ENCODE measurements at regions not wholly inside any gene's neighbourhood (a gene's known extent, or its start where the extent isn't known, plus 50 kb on each side); places are given as distances from the start of the nearest gene placed in this dataset.
"Not testable (repeated sequence)": the region's sequence is repeated elsewhere in the genome, so short reads cannot be mapped to it uniquely, and the experiment has no call there.

- no peak overlapping the region for H4K5ac ChIP-seq (ENCODE audit: low read depth, low read length)
- no peak overlapping the region for H4K8ac ChIP-seq (ENCODE audit: low read depth in 2 of 2, low read length in 2 of 2)
- H2AK5ac ChIP-seq (ENCODE audit: low read depth, low read length) = no peak overlapping the region
- in situ Hi-C loops (cut with MboI; ENCODE audit: low sequenced_read_pairs) (no loop called here), intact Hi-C loops (cut with micrococcal nuclease) (no loop called here), dilution Hi-C loops (cut with HindIII; ENCODE audit: low sequenced_read_pairs, unreplicated experiment) (no loop called here)
- H3K4me2 ChIP-seq (ENCODE audit: low read depth, low read length) = no peak overlapping the region
- H2BK20ac ChIP-seq (ENCODE audit: low read depth, low read length) = no peak overlapping the region
- H3K9me1 ChIP-seq (ENCODE audit: insufficient read depth, low read length) = peaks cover 7% of the 10 kb centered on the region
- ChIA-PET CTCF (interaction anchor here (1.0 kb wide), 1 partner anchor 9 kb away, joined by 3 read pairs; no protein-coding TSS in a partner anchor), POLR2A (ENCODE audit: unreplicated experiment) (no interaction called here)
- H3K18ac ChIP-seq (ENCODE audit: low read depth, low read length) = no peak overlapping the region
- H3K79me1 ChIP-seq (ENCODE audit: low read depth in 1 of 2, low read length in 2 of 2) = no peaks in the 10 kb centered on the region
- no peak overlapping the region for H2BK5ac ChIP-seq (ENCODE audit: low read depth, low read length, poor library complexity, severe bottlenecking)
- H3K36me3 ChIP-seq (ENCODE audit: control insufficient read depth, insufficient read depth, low read length) = no peaks in the 10 kb centered on the region
- H3K9me3 ChIP-seq (ENCODE audit: control insufficient read depth, insufficient read depth, low read length) = no peaks in the 10 kb centered on the region
- H3K4ac ChIP-seq (ENCODE audit: low read depth, low read length) = no peak overlapping the region
- H3K9ac ChIP-seq (ENCODE audit: low read depth, low read length) = no peak overlapping the region
- H4K91ac ChIP-seq (ENCODE audit: insufficient read depth, low read depth, low read length) = no peak overlapping the region
- no peak for ATAC-seq (ENCODE audit: low read depth)
- H3K27me3 ChIP-seq (ENCODE audit: control insufficient read depth, insufficient read depth, low read length) = no peaks in the 10 kb centered on the region
- TF ChIP-seq RFX5 (IDR thresholded peaks at IDR 0.05; ENCODE audit: low read depth, low read length) (no peak), MAFK (IDR thresholded peaks at IDR 0.05; ENCODE audit: low read depth, low read length) (peak; percentile 96), MAZ (IDR thresholded peaks at IDR 0.05; ENCODE audit: borderline replicate concordance, low read depth, low read length) (no peak)
- H2BK120ac ChIP-seq (ENCODE audit: low read depth, low read length) = no peak overlapping the region
- H3K4me3 ChIP-seq (ENCODE audit: insufficient read depth, low read depth, low read length) = no peak overlapping the region
- H3K4me1 ChIP-seq (ENCODE audit: control insufficient read depth, insufficient read depth, low read length) = peaks cover 4% of the 10 kb centered on the region
- no peak overlapping the region for H2AK9ac ChIP-seq (replicated peaks; ENCODE audit: low read depth, low read length, poor library complexity)
- H3K56ac ChIP-seq (ENCODE audit: extremely low read depth, insufficient read depth, low read length) = no peak overlapping the region
- no peak overlapping the region for H3K14ac ChIP-seq (replicated peaks; ENCODE audit: low read depth, low read length)
- H2BK15ac ChIP-seq (ENCODE audit: low read depth, low read length) = no peak overlapping the region
- no CpG with 5 or more reads among the region's 4 CpGs for WGBS, 2 experiments (ENCODE audit: extremely low coverage in 2 of 2, insufficient read length in 1 of 2)
- BruUV-seq (replicated peaks) = no TSS peak
- DNase-seq = no peak
- H2AFZ ChIP-seq (replicated peaks; ENCODE audit: low read length, poor library complexity) = no peak overlapping the region
- no peak overlapping the region for H3K27ac ChIP-seq (ENCODE audit: insufficient read depth, low read length)
- H4K20me1 ChIP-seq (ENCODE audit: insufficient read depth, low read length) = no peaks in the 10 kb centered on the region
- no peak overlapping the region for H3K23ac ChIP-seq (ENCODE audit: low read depth, low read length)
These were observed 75.2 kb upstream of the MAX start for GRCh38 chr14:65177551-65177950.

DNA sequence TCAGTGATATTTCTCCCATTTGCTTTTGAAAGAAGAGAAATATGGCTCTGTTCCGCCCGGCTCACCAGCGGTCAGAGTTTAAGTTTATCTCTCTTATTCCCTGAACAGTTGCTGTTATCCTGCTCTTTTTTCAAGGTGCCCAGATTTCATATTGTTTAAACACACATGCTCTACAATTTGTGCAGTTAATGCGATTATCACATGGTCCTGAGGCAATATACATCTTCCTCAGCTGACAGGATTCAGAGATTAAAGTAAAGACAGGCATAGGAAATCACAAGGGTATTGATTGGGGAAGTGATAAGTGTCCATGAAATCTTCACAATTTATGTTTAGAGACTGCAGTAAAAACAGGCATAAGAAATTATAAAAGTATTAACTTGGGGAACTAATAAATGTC lies 76.9 kb upstream of the MAX start:
- H2BK120ac ChIP-seq (ENCODE audit: low read depth, low read length); H3K27me3 ChIP-seq (ENCODE audit: control insufficient read depth, insufficient read depth, low read length); H3K56ac ChIP-seq (ENCODE audit: extremely low read depth, insufficient read depth, low read length); H3K9me3 ChIP-seq (ENCODE audit: control insufficient read depth, insufficient read depth, low read length); DNase-seq; H3K9ac ChIP-seq (ENCODE audit: low read depth, low read length); H3K9me1 ChIP-seq (ENCODE audit: insufficient read depth, low read length); H3K4me1 ChIP-seq (ENCODE audit: control insufficient read depth, insufficient read depth, low read length); H2BK5ac ChIP-seq (ENCODE audit: low read depth, low read length, poor library complexity, severe bottlenecking); H3K4me2 ChIP-seq (ENCODE audit: low read depth, low read length); H2BK20ac ChIP-seq (ENCODE audit: low read depth, low read length); in situ Hi-C loops (cut with MboI; ENCODE audit: low sequenced_read_pairs); H3K14ac ChIP-seq (replicated peaks; ENCODE audit: low read depth, low read length); H4K8ac ChIP-seq (ENCODE audit: low read depth in 2 of 2, low read length in 2 of 2); H3K4me3 ChIP-seq (ENCODE audit: insufficient read depth, low read depth, low read length); H3K27ac ChIP-seq (ENCODE audit: insufficient read depth, low read length); CTCF ChIA-PET; H4K20me1 ChIP-seq (ENCODE audit: insufficient read depth, low read length); H2AFZ ChIP-seq (replicated peaks; ENCODE audit: low read length, poor library complexity); dilution Hi-C loops (cut with HindIII; ENCODE audit: low sequenced_read_pairs, unreplicated experiment); H4K5ac ChIP-seq (ENCODE audit: low read depth, low read length); intact Hi-C loops (cut with micrococcal nuclease); H3K18ac ChIP-seq (ENCODE audit: low read depth, low read length); H3K36me3 ChIP-seq (ENCODE audit: control insufficient read depth, insufficient read depth, low read length); H2BK15ac ChIP-seq (ENCODE audit: low read depth, low read length); H2AK9ac ChIP-seq (replicated peaks; ENCODE audit: low read depth, low read length, poor library complexity); H4K91ac ChIP-seq (ENCODE audit: insufficient read depth, low read depth, low read length); H3K79me1 ChIP-seq (ENCODE audit: low read depth in 1 of 2, low read length in 2 of 2); BruUV-seq (replicated peaks); POLR2A ChIA-PET (ENCODE audit: unreplicated experiment); H3K23ac ChIP-seq (ENCODE audit: low read depth, low read length); H3K4ac ChIP-seq (ENCODE audit: low read depth, low read length); ATAC-seq (ENCODE audit: low read depth); H2AK5ac ChIP-seq (ENCODE audit: low read depth, low read length): not testable (repeated sequence)
- WGBS, 2 experiments (ENCODE audit: extremely low coverage in 2 of 2, insufficient read length in 1 of 2) = 100% methylated on average over 1 of the region's 4 CpGs; no CpG with 5 or more reads in 1 of the 2 experiments

Measured in IMR-90 (cell line).